SK-N-SH treated with all-trans-retinoic acid at 6 μM for 48 hours (cell line): ENCODE measurements at regions not wholly inside any gene's neighbourhood (a gene's known extent, or its start where the extent isn't known, plus 50 kb on each side); places are given as distances from the start of the nearest gene placed in this dataset.

Experiments
- BACH2 ChIP-seq: fragments of 250-450 bp; sonication (Bioruptor Pico); IDR thresholded peaks from 2 replicates; pipeline ENCODE4 v1.9.0; 2021; ENCODE audit warnings: mild to moderate bottlenecking, borderline replicate concordance
- CSDC2 ChIP-seq: fragments of 250-450 bp; sonication (Bioruptor Pico); IDR thresholded peaks from 2 replicates; pipeline ENCODE4 v1.5.0; 2020; ENCODE audit warnings: mild to moderate bottlenecking, moderate library complexity
- GLIS3 ChIP-seq: fragments of 250-450 bp; sonication (Bioruptor Pico); IDR thresholded peaks from 2 replicates; pipeline ENCODE4 v1.5.0; 2020; ENCODE audit warnings: mild to moderate bottlenecking, moderate library complexity
- PATZ1 ChIP-seq: fragments of 250-450 bp; sonication (Bioruptor Pico); IDR thresholded peaks from 2 replicates; pipeline ENCODE4 v1.8.0; 2020; ENCODE audit warnings: mild to moderate bottlenecking, moderate library complexity, borderline replicate concordance
- PPARA ChIP-seq: fragments of 250-450 bp; sonication (Bioruptor Pico); IDR thresholded peaks from 2 replicates; pipeline ENCODE4 v1.5.0; 2020; ENCODE audit warnings: mild to moderate bottlenecking, borderline replicate concordance
- ZFP3 ChIP-seq: fragments of 250-450 bp; sonication (Bioruptor Pico); IDR thresholded peaks from 2 replicates; pipeline ENCODE4 v1.5.0; 2020; ENCODE audit warnings: mild to moderate bottlenecking, moderate library complexity
- ZFP30 ChIP-seq: fragments of 450-650 bp; formaldehyde crosslinking; IDR thresholded peaks from 2 replicates; pipeline ENCODE4 v1.5.0; 2022; ENCODE audit warnings: mild to moderate bottlenecking, moderate library complexity
- ZNF565 ChIP-seq: fragments of 450-650 bp; formaldehyde crosslinking; conservative IDR thresholded peaks from 2 replicates; pipeline ENCODE4 v1.5.0; 2020; ENCODE audit warnings: low read depth, mild to moderate bottlenecking, moderate library complexity
- ZNF8 ChIP-seq: fragments of 450-650 bp; formaldehyde crosslinking; IDR thresholded peaks from 2 replicates; pipeline ENCODE4 v1.5.0; 2020; ENCODE audit warnings: mild to moderate bottlenecking, moderate library complexity

GRCh38 chr12:14240873-14241220 lies 124.6 kb upstream of the ATF7IP start:
- TF ChIP-seq ZNF565 (CRISPR knock-in tag) = no peak
- TF ChIP-seq CSDC2 (CRISPR knock-in tag) = no peak
- TF ChIP-seq BACH2 (CRISPR knock-in tag) = no peak
- TF ChIP-seq ZNF8 (CRISPR knock-in tag) = no peak
- no peak for TF ChIP-seq PATZ1 (CRISPR knock-in tag)
- no peak for TF ChIP-seq ZFP30 (CRISPR knock-in tag)
- no peak for TF ChIP-seq PPARA (CRISPR knock-in tag)
- no peak for TF ChIP-seq ZFP3 (CRISPR knock-in tag)
- no peak for TF ChIP-seq GLIS3 (CRISPR knock-in tag)
